HL-60 (cell line): ENCODE measurements at regions not wholly inside any gene's neighbourhood (a gene's known extent, or its start where the extent isn't known, plus 50 kb on each side); places are given as distances from the start of the nearest gene placed in this dataset.

Experiments
- CTCF ChIP-seq: IDR thresholded peaks from one replicate; pipeline ENCODE4 v1.5.1; 2011; ENCODE audit warnings: low read length, control low read depth, inconsistent platforms; ENCODE audit not compliant: insufficient read depth
- GABPA ChIP-seq: IDR thresholded peaks from 2 replicates; pipeline ENCODE4 v1.6.1; 2012; ENCODE audit warnings: low read depth
- POLR2AphosphoS5 ChIP-seq: IDR thresholded peaks from 2 replicates; pipeline ENCODE4 v1.6.1; 2012; ENCODE audit warnings: low read depth
- SPI1 ChIP-seq: IDR thresholded peaks from 2 replicates; pipeline ENCODE4 v1.6.1; 2012; ENCODE audit warnings: low read depth, mild to moderate bottlenecking, borderline replicate concordance
- TF ChIP-seq, protein P1 (sequence below): IDR thresholded peaks from 2 replicates; pipeline ENCODE4 v1.6.1; 2012; ENCODE audit warnings: low read depth; ENCODE audit not compliant: insufficient replicate concordance

DNA sequence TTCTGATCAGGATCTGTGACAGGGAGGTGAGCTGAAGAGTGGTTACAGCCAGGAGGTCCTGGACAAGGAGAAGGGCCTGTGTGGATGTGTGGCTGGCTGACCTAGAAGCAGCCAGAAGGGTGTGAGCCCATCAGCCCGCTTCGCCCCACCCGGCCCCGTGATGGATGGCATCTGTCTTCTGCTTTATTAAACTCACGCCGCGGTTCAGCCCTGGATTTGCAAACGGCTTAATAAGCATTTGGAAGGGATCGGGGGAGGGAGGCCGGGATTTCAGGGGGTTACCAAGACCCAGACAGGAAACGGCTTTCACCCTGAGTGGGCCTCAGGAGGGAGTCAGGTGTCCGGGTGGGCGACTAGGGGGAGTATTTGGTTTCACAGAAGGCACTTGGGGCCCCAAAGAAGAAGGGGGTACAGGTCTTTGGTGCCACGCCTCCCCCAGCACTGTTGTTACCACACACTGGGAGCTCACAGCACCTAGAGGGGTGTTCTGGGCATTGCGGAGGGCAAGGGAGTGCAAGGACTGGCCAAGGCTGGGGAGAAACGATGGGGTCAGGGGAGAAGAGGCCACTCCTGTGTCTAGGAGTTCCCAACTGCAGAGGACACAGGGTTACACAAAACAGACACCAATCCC is 53.8 kb upstream of the FOXP4 start:
- TF ChIP-seq CTCF: no peak
- TF ChIP-seq, protein P1, sequence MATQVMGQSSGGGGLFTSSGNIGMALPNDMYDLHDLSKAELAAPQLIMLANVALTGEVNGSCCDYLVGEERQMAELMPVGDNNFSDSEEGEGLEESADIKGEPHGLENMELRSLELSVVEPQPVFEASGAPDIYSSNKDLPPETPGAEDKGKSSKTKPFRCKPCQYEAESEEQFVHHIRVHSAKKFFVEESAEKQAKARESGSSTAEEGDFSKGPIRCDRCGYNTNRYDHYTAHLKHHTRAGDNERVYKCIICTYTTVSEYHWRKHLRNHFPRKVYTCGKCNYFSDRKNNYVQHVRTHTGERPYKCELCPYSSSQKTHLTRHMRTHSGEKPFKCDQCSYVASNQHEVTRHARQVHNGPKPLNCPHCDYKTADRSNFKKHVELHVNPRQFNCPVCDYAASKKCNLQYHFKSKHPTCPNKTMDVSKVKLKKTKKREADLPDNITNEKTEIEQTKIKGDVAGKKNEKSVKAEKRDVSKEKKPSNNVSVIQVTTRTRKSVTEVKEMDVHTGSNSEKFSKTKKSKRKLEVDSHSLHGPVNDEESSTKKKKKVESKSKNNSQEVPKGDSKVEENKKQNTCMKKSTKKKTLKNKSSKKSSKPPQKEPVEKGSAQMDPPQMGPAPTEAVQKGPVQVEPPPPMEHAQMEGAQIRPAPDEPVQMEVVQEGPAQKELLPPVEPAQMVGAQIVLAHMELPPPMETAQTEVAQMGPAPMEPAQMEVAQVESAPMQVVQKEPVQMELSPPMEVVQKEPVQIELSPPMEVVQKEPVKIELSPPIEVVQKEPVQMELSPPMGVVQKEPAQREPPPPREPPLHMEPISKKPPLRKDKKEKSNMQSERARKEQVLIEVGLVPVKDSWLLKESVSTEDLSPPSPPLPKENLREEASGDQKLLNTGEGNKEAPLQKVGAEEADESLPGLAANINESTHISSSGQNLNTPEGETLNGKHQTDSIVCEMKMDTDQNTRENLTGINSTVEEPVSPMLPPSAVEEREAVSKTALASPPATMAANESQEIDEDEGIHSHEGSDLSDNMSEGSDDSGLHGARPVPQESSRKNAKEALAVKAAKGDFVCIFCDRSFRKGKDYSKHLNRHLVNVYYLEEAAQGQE: no peak
- TF ChIP-seq POLR2AphosphoS5: no peak
- TF ChIP-seq SPI1: no peak
- no peak for TF ChIP-seq GABPA
